H1 (cell line): ENCODE measurements at regions not wholly inside any gene's neighbourhood (a gene's known extent, or its start where the extent isn't known, plus 50 kb on each side); places are given as distances from the start of the nearest gene placed in this dataset.

Experiments used
- ATF3 ChIP-seq: IDR thresholded peaks from 2 replicates; pipeline ENCODE4 v1.6.1; 2011; ENCODE audit warnings: low read depth, mild to moderate bottlenecking, low read length; ENCODE audit not compliant: insufficient read depth
- CHD1 ChIP-seq: IDR thresholded peaks from 2 replicates; pipeline ENCODE4 v1.6.1; 2012; ENCODE audit warnings: low read depth, low read length, improper control_type of control experiment
- CTCF ChIP-seq, 3 experiments: IDR thresholded peaks; 1 replicate in 2 of 3; 2 replicates in 1 of 3; pipeline versions ENCODE4 v1.5.1 to v1.6.1; 2011; ENCODE audit warnings: low read length in 3 of 3, mild to moderate bottlenecking in 3 of 3, inconsistent platforms in 2 of 3, low read depth in 1 of 3, moderate library complexity in 1 of 3; ENCODE audit not compliant: insufficient read depth in 1 of 3; ENCODE audit errors: control extremely low read depth in 1 of 3
- EP300 ChIP-seq, 2 experiments: IDR thresholded peaks; 1 replicate in 1 of 2; 2 replicates in 1 of 2; pipeline ENCODE4 v1.6.1; 2011 to 2012; ENCODE audit warnings: low read depth in 2 of 2, low read length in 2 of 2, mild to moderate bottlenecking in 2 of 2, borderline replicate concordance in 1 of 2, inconsistent platforms in 1 of 2, moderate library complexity in 1 of 2
- EZH2 ChIP-seq: fragments of 200-600 bp; sonication (generic); IDR thresholded peaks from 2 replicates; pipeline ENCODE4 v1.7.1; 2012; ENCODE audit warnings: low read depth, mild to moderate bottlenecking, moderate library complexity, low read length, inconsistent platforms; ENCODE audit not compliant: severe bottlenecking
- MAX ChIP-seq: IDR thresholded peaks from 2 replicates; pipeline ENCODE4 v1.6.1; 2012; ENCODE audit warnings: inconsistent platforms
- RNF2 ChIP-seq: fragments of 200-900, 300-1000 bp; sonication (generic); IDR thresholded peaks from 2 replicates; pipeline ENCODE4 v1.7.1; 2016; ENCODE audit warnings: borderline replicate concordance, low read depth, mild to moderate bottlenecking, antibody characterized with exemption, low read length; ENCODE audit not compliant: poor library complexity, severe bottlenecking; ENCODE audit errors: missing control alignments
- SIN3A ChIP-seq, 2 experiments: IDR thresholded peaks in 1 of 2; conservative IDR thresholded peaks in 1 of 2; 2 replicates each; pipeline ENCODE4 v1.6.1; 2011 to 2012; ENCODE audit warnings: low read length in 2 of 2, improper control_type of control experiment in 1 of 2, low read depth in 1 of 2, mild to moderate bottlenecking in 1 of 2
- SP2 ChIP-seq: IDR thresholded peaks from 2 replicates; pipeline ENCODE4 v1.6.1; 2012; ENCODE audit warnings: mild to moderate bottlenecking, low read length, inconsistent platforms
- TBP ChIP-seq: IDR thresholded peaks from 2 replicates; pipeline ENCODE4 v1.6.1; 2011; ENCODE audit warnings: low read depth, low read length, improper control_type of control experiment

GRCh38 chr7:80047032-80047431, 87.6 kb upstream of the GNAI1 start:
- no peak for TF ChIP-seq TBP
- no peak for TF ChIP-seq EP300 (IDR thresholded peaks at IDR 0.05; ENCODE audit: borderline replicate concordance in 1 of 2, low read depth in 2 of 2, low read length in 2 of 2)
- no peak for TF ChIP-seq CTCF (IDR thresholded peaks at IDR 0.05; ENCODE audit: control extremely low read depth in 1 of 3, insufficient read depth in 1 of 3, low read depth in 1 of 3, low read length in 3 of 3)
- TF ChIP-seq CHD1: no peak
- no peak for TF ChIP-seq MAX
- no peak for TF ChIP-seq ATF3
- TF ChIP-seq EZH2: no peak
- no peak for TF ChIP-seq RNF2
- no peak for TF ChIP-seq SIN3A (conservative IDR thresholded peaks at IDR 0.05 in 1 of 2, IDR thresholded peaks at IDR 0.05 in 1 of 2; ENCODE audit: low read depth in 1 of 2, low read length in 2 of 2)
- TF ChIP-seq SP2: no peak
